GM12892 (cell line): ENCODE measurements at regions not wholly inside any gene's neighbourhood (a gene's known extent, or its start where the extent isn't known, plus 50 kb on each side); places are given as distances from the start of the nearest gene placed in this dataset.

Source experiments
- DNase-seq: peaks from one replicate; pipeline ENCODE4 v3.0.0; 2011; ENCODE audit not compliant: insufficient read length
- FAIRE-seq: peaks from 2 replicates; lab custom pipeline; 2011; peaks lifted over from hg19 to GRCh38; lab: Jason Lieb, UNC
- POLR2A ChIP-seq: IDR thresholded peaks from 2 replicates; pipeline ENCODE4 v1.6.1; 2011; ENCODE audit warnings: low read depth, low read length, control low read depth
- POLR2AphosphoS5 ChIP-seq: IDR thresholded peaks from 2 replicates; pipeline ENCODE4 v1.6.1; 2011; ENCODE audit warnings: low read depth, low read length, control low read depth
- TAF1 ChIP-seq: IDR thresholded peaks from 2 replicates; pipeline ENCODE4 v1.6.1; 2011; ENCODE audit warnings: low read depth, mild to moderate bottlenecking, control low read depth, low read length, borderline replicate concordance

DNA sequence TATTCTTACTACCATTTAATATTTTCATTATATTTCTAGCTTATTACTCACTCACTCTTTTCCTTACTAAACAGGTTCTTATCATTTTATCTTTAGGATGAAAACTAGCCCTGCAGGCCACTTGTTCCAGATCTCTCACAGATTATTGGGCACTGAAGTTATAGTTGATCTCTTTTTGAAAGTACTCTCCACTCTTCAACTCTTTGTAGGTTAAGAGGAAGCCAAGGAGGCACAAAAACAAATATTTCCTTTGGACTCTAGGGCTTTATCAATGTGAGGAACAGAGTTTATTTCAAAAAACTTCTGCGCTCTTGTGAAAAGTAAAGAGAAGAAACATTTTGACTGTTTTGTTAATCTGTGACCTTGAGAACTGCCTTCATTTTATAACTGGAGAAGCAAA, 96.0 kb upstream of the NPHP3 start:
- FAIRE-seq (no peak), DNase-seq (no peak)
- TF ChIP-seq POLR2AphosphoS5 (no peak), POLR2A (no peak), TAF1 (no peak)

DNA sequence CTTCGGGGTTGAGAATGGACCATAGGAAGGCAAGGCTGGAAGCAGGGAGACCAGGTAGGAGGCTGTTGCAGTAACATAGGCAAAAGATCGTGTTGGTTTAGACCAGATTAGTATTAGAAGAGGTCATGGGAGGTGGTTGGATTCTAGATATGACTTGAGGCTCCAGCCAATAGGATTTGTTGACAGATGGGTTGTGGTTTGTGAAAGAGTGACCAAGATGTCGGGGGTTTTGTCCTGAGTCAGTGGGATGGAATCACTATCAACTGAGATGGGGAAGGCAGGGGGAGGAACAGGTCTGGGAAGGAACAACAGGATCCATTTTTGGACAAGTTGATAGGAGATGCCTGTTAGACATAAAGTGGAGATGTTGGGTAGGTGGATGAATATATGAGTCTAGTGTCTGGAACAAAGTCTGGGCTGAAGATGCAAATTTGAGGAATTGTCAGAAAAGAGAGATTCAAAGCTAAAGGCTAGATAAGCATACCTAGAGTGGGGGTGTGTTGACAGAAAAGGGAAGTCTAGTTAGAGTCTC, 95.5 kb upstream of the NPHP3 start:
- DNase-seq (no peak), FAIRE-seq (no peak)
- TF ChIP-seq POLR2A (no peak), POLR2AphosphoS5 (no peak), TAF1 (no peak)

DNA sequence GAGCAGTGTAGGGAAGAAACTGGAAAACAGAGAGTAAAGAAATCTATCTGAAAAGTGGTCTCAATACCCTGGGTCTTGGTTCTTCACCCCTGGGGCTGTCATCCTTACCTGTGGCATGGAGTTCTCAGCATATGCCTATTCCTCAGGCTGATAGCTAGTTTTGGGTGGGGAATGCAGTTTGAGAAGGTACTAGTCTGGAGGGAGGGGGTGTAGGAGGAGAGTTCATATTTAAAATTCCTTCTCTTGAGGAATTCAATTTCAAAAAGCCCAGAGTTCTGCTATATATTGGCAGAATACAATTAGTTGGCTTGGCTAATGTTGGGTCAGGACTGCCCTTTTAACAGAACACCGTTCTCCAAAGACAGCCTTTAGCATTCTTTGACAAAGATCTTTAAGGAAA, 82.9 kb upstream of the NPHP3 start:
- TF ChIP-seq TAF1 (no peak), POLR2AphosphoS5 (no peak), POLR2A (no peak)
- no peak for FAIRE-seq
- DNase-seq, result no peak

DNA sequence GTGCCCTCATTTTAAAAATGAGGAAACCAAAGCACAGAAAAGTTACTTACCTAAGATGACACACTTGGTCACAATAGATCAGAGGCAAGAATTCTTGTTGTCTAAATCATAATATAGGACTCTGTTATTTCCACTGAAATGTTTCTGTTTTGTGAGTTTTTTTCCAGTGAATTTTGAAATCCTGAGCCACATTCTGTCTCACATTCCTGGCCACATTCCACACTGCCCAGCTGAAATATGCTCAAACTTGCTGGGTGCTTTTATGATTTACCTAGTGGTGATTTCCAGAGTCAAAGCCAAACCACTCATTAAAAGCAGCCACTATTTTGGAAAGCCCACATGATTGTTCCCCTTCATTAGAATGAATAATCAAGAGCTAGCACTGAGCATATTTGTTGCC, 82.3 kb upstream of the NPHP3 start:
- DNase-seq (no peak), FAIRE-seq (no peak)
- TF ChIP-seq POLR2AphosphoS5, result no peak
- TF ChIP-seq POLR2A, result no peak
- TF ChIP-seq TAF1, result no peak

DNA sequence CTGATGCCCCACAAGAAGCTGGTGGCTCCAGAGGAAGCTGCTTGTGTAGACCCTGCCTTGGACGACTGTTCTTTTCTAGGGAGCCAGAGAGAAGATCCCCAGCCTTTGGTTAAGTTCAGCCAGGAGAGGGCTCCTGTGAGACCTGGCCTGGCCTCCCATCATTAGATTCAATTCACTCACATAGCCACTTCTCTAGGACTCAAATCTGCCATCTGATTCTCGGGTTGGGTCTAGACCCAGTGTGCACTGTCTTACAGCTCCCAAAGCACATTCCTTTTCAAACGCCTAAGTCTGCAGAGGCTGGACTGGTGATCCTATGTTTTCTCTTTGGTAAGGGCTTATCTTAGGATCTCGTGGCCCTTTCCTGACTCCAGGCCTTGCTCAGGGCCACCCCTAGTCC, 81.7 kb upstream of the NPHP3 start:
- no peak for TF ChIP-seq TAF1
- TF ChIP-seq POLR2AphosphoS5, result no peak
- TF ChIP-seq POLR2A, result no peak
- DNase-seq, result no peak
- FAIRE-seq, result no peak

DNA sequence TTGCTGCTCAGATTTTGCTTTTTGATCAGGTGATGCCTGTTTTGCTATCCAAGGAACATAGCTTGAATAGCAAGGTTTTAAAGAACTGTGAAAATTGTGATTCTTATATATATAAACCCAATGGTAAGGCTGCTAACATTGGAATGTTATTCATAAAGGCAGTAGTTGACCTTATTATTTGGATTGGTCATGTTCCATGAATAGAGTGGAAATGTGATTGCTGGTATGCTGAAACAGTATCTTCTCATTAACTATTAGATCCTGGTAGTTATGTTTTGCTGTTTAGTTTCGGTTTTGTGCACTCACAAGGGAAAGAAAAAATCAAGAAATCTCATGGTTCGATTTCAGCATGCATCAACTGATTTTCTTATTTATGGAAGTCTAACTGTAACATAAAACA, 78.7 kb upstream of the NPHP3 start:
- no peak for DNase-seq
- no peak for FAIRE-seq

DNA sequence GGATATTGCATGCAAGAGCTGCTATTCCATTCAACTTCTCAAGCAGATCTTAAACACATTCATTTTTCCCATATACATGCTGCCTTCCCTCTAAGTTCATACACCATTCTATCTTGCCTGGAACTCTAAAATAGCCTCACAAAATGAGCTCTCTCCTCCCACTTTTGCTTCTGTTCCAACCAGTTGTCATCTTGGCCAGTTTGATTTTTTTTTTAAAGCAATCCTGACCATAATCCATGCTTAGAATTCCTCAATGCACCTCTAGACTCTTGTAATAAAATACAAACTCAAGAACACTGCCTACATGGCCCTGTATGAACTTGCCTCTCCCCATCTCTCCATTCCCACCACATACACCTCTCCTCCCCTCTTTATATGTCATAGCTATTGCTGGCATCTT, 68.6 kb upstream of the NPHP3 start:
- no peak for DNase-seq
- FAIRE-seq, result no peak
- TF ChIP-seq POLR2A, result no peak
- TF ChIP-seq POLR2AphosphoS5, result no peak
- no peak for TF ChIP-seq TAF1

More for the DNA sequence above, 78.7 kb upstream of the NPHP3 start:
- TF ChIP-seq TAF1 (no peak), POLR2AphosphoS5 (no peak), POLR2A (no peak)

DNA sequence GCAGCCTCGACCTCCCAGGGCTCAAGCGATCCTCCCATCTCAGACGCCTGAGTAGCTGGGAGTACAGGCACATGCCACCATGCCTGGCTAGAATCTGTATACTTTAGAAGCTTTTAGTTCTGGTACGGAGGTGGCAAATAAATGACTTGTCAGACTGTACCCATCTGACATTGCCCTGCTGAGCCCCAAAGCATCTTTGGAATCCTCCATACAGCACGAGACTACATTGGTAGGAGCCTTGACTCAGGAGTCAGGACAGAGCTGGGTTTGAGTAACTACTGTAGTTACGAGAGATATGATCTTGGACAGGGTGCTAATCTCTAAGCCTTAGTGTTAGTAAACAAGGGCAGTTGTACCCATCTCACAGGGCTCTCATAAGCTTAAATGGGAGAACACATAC, 67.8 kb upstream of the NPHP3 start:
- TF ChIP-seq POLR2AphosphoS5 (no peak), TAF1 (no peak), POLR2A (no peak)
- FAIRE-seq (no peak), DNase-seq (no peak)

DNA sequence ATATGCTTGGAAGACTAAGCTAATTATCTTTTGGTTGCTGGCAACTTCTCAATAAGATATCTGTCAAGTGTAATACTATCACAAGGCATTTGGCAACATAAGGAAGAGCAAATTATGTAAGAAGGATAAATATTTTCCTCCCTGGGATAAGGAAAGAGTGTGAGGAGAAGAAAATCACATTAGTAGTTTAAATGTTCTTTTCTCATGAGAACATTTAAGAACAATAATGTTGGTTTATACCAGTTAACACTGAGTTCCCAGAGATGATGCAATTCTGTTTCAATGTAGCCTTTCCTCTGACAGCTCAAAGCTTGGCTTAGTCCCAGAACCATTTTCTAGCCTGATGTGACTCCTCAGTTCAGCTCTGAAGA, 66.1 kb upstream of the NPHP3 start:
- no peak for DNase-seq
- no peak for TF ChIP-seq TAF1
- TF ChIP-seq POLR2A, result no peak
- no peak for TF ChIP-seq POLR2AphosphoS5
- FAIRE-seq, result no peak

DNA sequence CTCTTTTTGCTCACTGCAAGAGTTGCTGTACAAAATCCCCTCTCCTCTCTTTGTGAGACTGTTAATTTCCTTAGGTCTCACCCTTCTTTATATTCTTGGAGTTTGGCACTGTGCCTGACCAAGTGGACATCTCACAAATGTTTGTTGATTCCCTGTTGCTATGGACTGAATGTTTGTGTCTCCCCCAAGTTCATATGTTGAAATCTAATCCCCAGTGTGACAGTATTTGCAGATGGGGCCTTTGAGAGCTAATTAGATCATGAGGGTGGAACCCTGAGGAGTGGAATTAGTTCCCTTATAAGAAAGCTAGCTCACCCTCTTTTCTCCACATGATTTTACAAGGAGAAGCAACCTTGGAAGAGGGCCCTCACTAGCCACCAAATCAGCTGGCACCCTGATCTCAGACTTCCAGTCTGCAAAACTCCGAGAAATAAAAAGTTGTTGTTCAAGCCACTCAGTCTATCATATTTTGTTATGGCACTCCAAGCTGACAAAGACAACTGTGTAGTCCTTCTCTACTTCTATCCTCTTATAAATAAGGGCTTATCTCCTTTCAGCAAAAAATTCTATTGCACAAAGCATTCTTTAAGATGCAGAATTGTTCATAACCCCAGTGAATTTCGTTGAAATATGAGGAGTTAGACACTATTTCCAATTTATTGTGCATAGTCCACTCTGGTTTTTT, 65.5 kb upstream of the NPHP3 start:
- DNase-seq (no peak), FAIRE-seq (no peak)
- TF ChIP-seq POLR2AphosphoS5 (no peak), TAF1 (no peak), POLR2A (no peak)

DNA sequence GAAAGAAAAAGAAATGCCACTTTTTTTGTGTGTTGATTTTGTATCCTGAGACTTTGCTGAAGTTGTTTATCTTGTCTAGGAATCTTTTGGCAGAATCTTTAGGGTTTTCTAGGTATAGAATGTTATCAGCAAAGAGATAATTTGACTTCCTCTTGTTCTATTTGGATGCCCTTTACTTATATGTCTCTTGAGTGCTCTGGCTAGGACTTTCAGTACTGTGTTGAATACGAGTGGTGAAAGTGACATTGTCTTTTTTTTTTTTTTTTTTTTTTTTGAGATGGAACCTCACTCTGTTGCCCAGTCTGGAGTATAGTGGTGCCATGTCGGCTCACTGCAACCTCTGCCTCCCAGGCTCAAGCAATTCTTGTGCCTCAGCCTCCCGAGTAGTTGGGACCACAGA, 64.7 kb upstream of the NPHP3 start:
- DNase-seq (no peak), FAIRE-seq (no peak)
- TF ChIP-seq TAF1 (no peak), POLR2A (no peak), POLR2AphosphoS5 (no peak)

DNA sequence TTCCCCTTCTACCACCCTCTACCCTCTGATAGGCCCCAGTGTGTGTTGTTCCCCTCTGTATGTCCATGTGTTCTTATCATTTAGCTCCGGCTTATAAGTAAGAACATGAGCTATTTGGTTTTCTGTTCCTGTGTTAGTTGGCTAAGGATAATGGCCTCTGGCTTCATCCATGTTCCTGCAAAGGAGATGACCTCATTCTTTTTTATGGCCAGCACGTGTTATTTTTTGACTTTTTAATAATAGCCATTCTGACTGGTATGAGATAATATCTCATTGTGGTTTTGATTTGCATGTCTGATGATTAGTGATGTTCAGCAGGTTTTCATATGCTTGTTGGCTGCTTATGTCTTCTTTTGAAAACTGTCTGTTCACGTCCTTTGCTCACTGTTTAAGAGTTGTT, 63.1 kb upstream of the NPHP3 start:
- TF ChIP-seq TAF1, result no peak
- TF ChIP-seq POLR2A, result no peak
- no peak for TF ChIP-seq POLR2AphosphoS5
- FAIRE-seq (no peak), DNase-seq (no peak)

DNA sequence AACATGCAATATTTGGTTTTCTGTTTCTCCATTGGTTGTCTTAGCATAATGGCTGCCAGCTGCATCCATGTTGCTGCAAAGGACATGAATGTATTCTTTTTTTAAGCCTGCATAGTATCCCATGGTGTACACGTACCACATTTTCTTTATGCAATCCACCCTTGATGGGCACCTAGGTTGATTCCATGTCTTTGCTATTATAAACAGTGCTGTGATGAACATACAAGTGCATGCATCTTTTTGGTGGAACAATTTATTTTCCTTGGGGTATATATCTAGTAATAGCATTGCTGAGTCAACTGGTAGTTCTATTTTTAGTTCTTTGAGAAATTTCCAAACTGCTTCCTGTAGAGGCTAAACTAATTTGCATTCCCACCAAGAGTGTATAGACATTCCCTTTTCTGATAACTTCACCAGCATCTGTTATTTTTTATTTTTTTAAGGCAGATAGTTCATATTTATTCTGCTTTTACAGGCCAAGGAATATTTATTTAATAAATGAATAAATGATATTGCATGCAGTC, 62.4 kb upstream of the NPHP3 start:
- no peak for TF ChIP-seq POLR2A
- TF ChIP-seq POLR2AphosphoS5, result no peak
- TF ChIP-seq TAF1, result no peak
- DNase-seq (no peak), FAIRE-seq (no peak)
